Sigmoid colon (tissue), 4 donors: ENCODE measurements at regions not wholly inside any gene's neighbourhood (a gene's known extent, or its start where the extent isn't known, plus 50 kb on each side); places are given as distances from the start of the nearest gene placed in this dataset.

ENCODE experiments used
- EP300 ChIP-seq, 4 donors: sonication (generic); formaldehyde crosslinking; IDR thresholded peaks; one replicate each; pipeline ENCODE4 v1.6.1; 2017; ENCODE audit warnings: antibody characterized with exemption in 4 of 4
- POLR2A ChIP-seq, 2 donors: fragments of 450-650 bp; IDR thresholded peaks; one replicate each; pipeline ENCODE4 v1.6.1; 2016; ENCODE audit warnings: antibody characterized with exemption in 2 of 2, mild to moderate bottlenecking in 2 of 2, moderate library complexity in 2 of 2
- POLR2AphosphoS5 ChIP-seq, 4 donors: sonication (generic); formaldehyde crosslinking; IDR thresholded peaks; one replicate each; pipeline ENCODE4 v1.6.1; 2017; ENCODE audit warnings: antibody characterized with exemption in 4 of 4
- TF ChIP-seq, protein P1 (sequence below), 4 experiments: fragments of 450-650 bp in 3 of 4; fragments of 200-600 bp in 1 of 4; IDR thresholded peaks; one replicate each; pipeline ENCODE4 v1.5.1; 2016 to 2019; ENCODE audit warnings: antibody characterized with exemption in 4 of 4, mild to moderate bottlenecking in 3 of 4, moderate library complexity in 2 of 4

DNA sequence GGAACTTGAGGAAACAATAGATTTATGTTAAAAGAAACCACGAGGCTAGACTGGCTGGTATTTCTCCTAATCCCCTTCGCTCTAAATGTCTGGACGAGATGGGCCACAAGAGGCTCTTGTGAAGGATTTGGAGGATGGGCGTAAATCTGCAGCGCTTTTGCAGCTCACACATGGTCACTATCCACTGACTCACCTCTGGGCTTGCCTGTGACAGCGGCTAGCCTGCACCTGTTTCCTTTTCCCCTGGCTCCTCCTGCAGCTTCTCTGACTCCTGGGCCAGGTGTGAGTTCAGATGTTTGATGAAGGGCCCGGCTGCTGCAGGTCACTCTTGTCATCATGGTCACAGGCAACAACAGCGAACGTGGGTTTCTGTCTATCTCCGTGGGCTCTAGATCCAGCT is 629.4 kb downstream of the CBLN4 start:
- TF ChIP-seq POLR2AphosphoS5 (IDR thresholded peaks at IDR 0.05) (no peak), POLR2A (IDR thresholded peaks at IDR 0.05) (no peak), EP300 (IDR thresholded peaks at IDR 0.05) (no peak)
- TF ChIP-seq, protein P1, sequence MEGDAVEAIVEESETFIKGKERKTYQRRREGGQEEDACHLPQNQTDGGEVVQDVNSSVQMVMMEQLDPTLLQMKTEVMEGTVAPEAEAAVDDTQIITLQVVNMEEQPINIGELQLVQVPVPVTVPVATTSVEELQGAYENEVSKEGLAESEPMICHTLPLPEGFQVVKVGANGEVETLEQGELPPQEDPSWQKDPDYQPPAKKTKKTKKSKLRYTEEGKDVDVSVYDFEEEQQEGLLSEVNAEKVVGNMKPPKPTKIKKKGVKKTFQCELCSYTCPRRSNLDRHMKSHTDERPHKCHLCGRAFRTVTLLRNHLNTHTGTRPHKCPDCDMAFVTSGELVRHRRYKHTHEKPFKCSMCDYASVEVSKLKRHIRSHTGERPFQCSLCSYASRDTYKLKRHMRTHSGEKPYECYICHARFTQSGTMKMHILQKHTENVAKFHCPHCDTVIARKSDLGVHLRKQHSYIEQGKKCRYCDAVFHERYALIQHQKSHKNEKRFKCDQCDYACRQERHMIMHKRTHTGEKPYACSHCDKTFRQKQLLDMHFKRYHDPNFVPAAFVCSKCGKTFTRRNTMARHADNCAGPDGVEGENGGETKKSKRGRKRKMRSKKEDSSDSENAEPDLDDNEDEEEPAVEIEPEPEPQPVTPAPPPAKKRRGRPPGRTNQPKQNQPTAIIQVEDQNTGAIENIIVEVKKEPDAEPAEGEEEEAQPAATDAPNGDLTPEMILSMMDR (IDR thresholded peaks at IDR 0.05), result no peak
